ENCODE measurements at regions not wholly inside any gene's neighbourhood (a gene's known extent, or its start where the extent isn't known, plus 50 kb on each side); places are given as distances from the start of the nearest gene placed in this dataset.

GRCh38 chr3:168461793-168462192, 366.1 kb upstream of the GOLIM4 start:
- no peak for TF ChIP-seq CTCF (IDR thresholded peaks at IDR 0.05; ENCODE audit: insufficient read depth, low read length, poor library complexity, severe bottlenecking)
- no peak for TF ChIP-seq EZH2phosphoT487 (conservative IDR thresholded peaks at IDR 0.05; ENCODE audit: low read length)
